GM23338 (cell line): ENCODE measurements at regions not wholly inside any gene's neighbourhood (a gene's known extent, or its start where the extent isn't known, plus 50 kb on each side); places are given as distances from the start of the nearest gene placed in this dataset.

ENCODE experiments used
- ATAC-seq: fragments of 200-7000 bp; cut with Tn5 transposase; 3 replicates; pipeline ENCODE4 v1.9.1; 2020
- DNase-seq: peaks from one replicate; pipeline ENCODE4 v3.0.0-alpha.2; 2015; ENCODE audit warnings: low spot score
- H2AFZ ChIP-seq: fragments of 200-600 bp; sonication (generic); 2 replicates; pipeline ENCODE4 v1.8.0; 2016; ENCODE audit warnings: antibody characterized with exemption, mild to moderate bottlenecking, moderate library complexity
- H3F3A ChIP-seq: fragments of 200-600 bp; sonication (generic); replicated peaks from 2 replicates; pipeline ENCODE4 v1.8.0; 2017; ENCODE audit warnings: antibody characterized with exemption, mixed run types, low read depth
- H3K27ac ChIP-seq: fragments of 200-600 bp; sonication (generic); 2 replicates; pipeline ENCODE4 v1.6.1; 2016; ENCODE audit warnings: low read depth
- H3K27me3 ChIP-seq: fragments of 200-600 bp; sonication (generic); 2 replicates; pipeline ENCODE4 v1.8.0; 2016; ENCODE audit warnings: mild to moderate bottlenecking, mixed run types, moderate library complexity; ENCODE audit not compliant: insufficient read depth
- H3K36me3 ChIP-seq: fragments of 200-600 bp; sonication (generic); 2 replicates; pipeline ENCODE4 v1.8.0; 2016; ENCODE audit warnings: mild to moderate bottlenecking; ENCODE audit not compliant: insufficient read depth
- H3K4me1 ChIP-seq: fragments of 200-600 bp; sonication (generic); 2 replicates; pipeline ENCODE4 v1.8.0; 2016; ENCODE audit warnings: mild to moderate bottlenecking, moderate library complexity; ENCODE audit not compliant: insufficient read depth
- H3K4me2 ChIP-seq: fragments of 200-600 bp; sonication (generic); 2 replicates; pipeline ENCODE4 v1.7.1; 2017; ENCODE audit warnings: mixed run types
- H3K4me3 ChIP-seq: fragments of 200-600 bp; sonication (generic); 2 replicates; pipeline ENCODE4 v1.6.1; 2016; ENCODE audit warnings: mixed run types
- H3K79me2 ChIP-seq: fragments of 200-600 bp; sonication (generic); replicated peaks from 2 replicates; pipeline ENCODE4 v1.8.0; 2017; ENCODE audit warnings: mild to moderate bottlenecking; ENCODE audit not compliant: insufficient read depth
- H3K9me2 ChIP-seq: fragments of 200-600 bp; sonication (generic); 2 replicates; pipeline ENCODE4 v1.8.0; 2017; ENCODE audit not compliant: insufficient read depth
- H4K20me1 ChIP-seq: fragments of 200-600 bp; sonication (generic); replicated peaks from 2 replicates; pipeline ENCODE4 v1.8.0; 2017; ENCODE audit warnings: mild to moderate bottlenecking; ENCODE audit not compliant: insufficient read depth
- H3K27ac Mint-ChIP-seq: 2 replicates; pipeline ENCODE4 v1.8.0; 2020; ENCODE audit warnings: inconsistent platforms, mild to moderate bottlenecking, moderate library complexity, mixed read lengths
- H3K27me3 Mint-ChIP-seq: 3 replicates; pipeline ENCODE4 v1.8.0; 2022; ENCODE audit warnings: low read depth, mild to moderate bottlenecking, moderate library complexity, mixed read lengths, inconsistent platforms; ENCODE audit not compliant: insufficient read depth, poor library complexity
- H3K36me3 Mint-ChIP-seq: 3 replicates; pipeline ENCODE4 v1.8.0; 2021; ENCODE audit warnings: low read depth, mild to moderate bottlenecking, inconsistent platforms, moderate library complexity, mixed read lengths
- H3K4me1 Mint-ChIP-seq: 3 replicates; pipeline ENCODE4 v1.8.0; 2020; ENCODE audit warnings: mild to moderate bottlenecking, inconsistent platforms, mixed read lengths
- H3K4me3 Mint-ChIP-seq: 3 replicates; pipeline ENCODE4 v1.8.0; 2021; ENCODE audit warnings: moderate library complexity, mild to moderate bottlenecking, inconsistent platforms, mixed read lengths
- H3K9me3 Mint-ChIP-seq: 3 replicates; pipeline ENCODE4 v1.8.0; 2020; ENCODE audit warnings: moderate library complexity, mild to moderate bottlenecking, inconsistent platforms, mixed read lengths
- EZH2 ChIP-seq: fragments of 200-600 bp; sonication (generic); IDR thresholded peaks from one replicate; pipeline ENCODE4 v1.8.0; 2017; ENCODE audit warnings: antibody characterized with exemption, mild to moderate bottlenecking, low read depth; ENCODE audit not compliant: unreplicated experiment
- NANOG ChIP-seq: IDR thresholded peaks from 2 replicates; pipeline ENCODE4 v1.6.1; 2016; ENCODE audit warnings: antibody characterized with exemption, borderline replicate concordance
- TF ChIP-seq, protein P1 (sequence below): fragments of 250-450 bp; sonication (Bioruptor Pico); IDR thresholded peaks from 2 replicates; pipeline ENCODE4 v1.5.0; 2020; ENCODE audit warnings: mild to moderate bottlenecking, moderate library complexity
- TF ChIP-seq, protein P2 (sequence below): IDR thresholded peaks from one replicate; pipeline ENCODE4 v1.6.1; 2018; ENCODE audit warnings: antibody characterized with exemption; ENCODE audit not compliant: unreplicated experiment

DNA sequence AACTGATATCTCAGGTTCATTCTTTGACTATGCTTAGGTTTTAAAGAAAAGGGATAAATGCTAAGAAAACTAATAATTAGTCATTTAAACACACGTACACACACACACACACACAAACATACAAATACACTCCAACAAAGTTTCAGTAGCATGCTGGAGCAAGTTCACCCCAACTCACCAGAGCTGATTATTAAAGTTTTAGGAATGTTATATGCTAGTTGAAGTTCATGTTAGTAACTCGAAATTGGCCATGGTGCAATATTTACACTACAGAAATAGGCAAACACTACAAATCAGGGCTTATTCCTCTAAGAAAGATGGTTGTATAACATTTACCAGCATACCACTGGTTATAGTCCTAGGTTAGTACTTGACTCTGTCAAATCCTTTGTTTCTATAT, 384.0 kb upstream of the DIPK2B start (continued):
- TF ChIP-seq, protein P1, sequence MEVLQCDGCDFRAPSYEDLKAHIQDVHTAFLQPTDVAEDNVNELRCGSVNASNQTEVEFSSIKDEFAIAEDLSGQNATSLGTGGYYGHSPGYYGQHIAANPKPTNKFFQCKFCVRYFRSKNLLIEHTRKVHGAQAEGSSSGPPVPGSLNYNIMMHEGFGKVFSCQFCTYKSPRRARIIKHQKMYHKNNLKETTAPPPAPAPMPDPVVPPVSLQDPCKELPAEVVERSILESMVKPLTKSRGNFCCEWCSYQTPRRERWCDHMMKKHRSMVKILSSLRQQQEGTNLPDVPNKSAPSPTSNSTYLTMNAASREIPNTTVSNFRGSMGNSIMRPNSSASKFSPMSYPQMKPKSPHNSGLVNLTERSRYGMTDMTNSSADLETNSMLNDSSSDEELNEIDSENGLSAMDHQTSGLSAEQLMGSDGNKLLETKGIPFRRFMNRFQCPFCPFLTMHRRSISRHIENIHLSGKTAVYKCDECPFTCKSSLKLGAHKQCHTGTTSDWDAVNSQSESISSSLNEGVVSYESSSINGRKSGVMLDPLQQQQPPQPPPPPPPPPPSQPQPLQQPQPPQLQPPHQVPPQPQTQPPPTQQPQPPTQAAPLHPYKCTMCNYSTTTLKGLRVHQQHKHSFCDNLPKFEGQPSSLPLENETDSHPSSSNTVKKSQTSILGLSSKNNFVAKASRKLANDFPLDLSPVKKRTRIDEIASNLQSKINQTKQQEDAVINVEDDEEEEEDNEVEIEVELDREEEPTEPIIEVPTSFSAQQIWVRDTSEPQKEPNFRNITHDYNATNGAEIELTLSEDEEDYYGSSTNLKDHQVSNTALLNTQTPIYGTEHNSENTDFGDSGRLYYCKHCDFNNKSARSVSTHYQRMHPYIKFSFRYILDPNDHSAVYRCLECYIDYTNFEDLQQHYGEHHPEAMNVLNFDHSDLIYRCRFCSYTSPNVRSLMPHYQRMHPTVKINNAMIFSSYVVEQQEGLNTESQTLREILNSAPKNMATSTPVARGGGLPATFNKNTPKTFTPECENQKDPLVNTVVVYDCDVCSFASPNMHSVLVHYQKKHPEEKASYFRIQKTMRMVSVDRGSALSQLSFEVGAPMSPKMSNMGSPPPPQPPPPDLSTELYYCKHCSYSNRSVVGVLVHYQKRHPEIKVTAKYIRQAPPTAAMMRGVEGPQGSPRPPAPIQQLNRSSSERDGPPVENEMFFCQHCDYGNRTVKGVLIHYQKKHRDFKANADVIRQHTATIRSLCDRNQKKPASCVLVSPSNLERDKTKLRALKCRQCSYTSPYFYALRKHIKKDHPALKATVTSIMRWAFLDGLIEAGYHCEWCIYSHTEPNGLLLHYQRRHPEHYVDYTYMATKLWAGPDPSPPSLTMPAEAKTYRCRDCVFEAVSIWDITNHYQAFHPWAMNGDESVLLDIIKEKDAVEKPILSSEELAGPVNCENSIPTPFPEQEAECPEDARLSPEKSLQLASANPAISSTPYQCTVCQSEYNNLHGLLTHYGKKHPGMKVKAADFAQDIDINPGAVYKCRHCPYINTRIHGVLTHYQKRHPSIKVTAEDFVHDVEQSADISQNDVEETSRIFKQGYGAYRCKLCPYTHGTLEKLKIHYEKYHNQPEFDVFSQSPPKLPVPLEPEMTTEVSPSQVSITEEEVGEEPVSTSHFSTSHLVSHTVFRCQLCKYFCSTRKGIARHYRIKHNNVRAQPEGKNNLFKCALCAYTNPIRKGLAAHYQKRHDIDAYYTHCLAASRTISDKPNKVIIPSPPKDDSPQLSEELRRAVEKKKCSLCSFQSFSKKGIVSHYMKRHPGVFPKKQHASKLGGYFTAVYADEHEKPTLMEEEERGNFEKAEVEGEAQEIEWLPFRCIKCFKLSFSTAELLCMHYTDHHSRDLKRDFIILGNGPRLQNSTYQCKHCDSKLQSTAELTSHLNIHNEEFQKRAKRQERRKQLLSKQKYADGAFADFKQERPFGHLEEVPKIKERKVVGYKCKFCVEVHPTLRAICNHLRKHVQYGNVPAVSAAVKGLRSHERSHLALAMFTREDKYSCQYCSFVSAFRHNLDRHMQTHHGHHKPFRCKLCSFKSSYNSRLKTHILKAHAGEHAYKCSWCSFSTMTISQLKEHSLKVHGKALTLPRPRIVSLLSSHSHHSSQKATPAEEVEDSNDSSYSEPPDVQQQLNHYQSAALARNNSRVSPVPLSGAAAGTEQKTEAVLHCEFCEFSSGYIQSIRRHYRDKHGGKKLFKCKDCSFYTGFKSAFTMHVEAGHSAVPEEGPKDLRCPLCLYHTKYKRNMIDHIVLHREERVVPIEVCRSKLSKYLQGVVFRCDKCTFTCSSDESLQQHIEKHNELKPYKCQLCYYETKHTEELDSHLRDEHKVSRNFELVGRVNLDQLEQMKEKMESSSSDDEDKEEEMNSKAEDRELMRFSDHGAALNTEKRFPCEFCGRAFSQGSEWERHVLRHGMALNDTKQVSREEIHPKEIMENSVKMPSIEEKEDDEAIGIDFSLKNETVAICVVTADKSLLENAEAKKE (CRISPR knock-in tag): no peak

DNA sequence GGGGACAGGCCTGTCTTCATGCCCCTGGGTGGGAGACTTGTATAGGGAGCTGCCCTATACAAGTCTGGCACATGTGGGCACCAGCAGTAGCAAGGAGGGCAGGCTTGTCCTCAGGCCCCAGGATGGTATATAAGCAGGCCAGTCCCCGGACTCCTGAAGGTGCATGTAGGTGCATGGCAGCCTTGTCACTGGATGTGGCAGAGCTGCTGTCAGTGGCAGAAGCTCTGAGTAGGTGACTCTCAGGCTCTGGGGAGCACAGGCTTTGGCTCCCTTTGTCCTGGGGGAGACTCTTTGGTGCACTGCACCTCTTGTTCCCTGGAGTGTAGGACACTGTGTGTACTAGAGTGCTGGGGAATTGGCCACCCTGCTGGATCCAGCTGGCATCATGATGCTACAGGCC, 376.7 kb upstream of the DIPK2B start:
- H2AFZ ChIP-seq: no peak overlapping the region
- Mint-ChIP-seq H3K27me3 (peaks cover 3% of the 10 kb centered on the region), H3K9me3 (peaks cover 12% of the 10 kb centered on the region), H3K27ac (no peak overlapping the region), H3K4me1 (peaks cover 7% of the 10 kb centered on the region; the same call in 2 of the 3 replicates), H3K4me3 (no peak overlapping the region), H3K36me3 (0 out of 3 replicates have a peak, but pooled peaks cover 3% of the 10 kb centered on the region)
- H3F3A ChIP-seq: no peaks in the 10 kb centered on the region
- H4K20me1 ChIP-seq: no peaks in the 10 kb centered on the region
- peaks cover 3% of the 10 kb centered on the region; the same call in 1 of the 2 replicates for H3K4me1 ChIP-seq
- no peaks in the 10 kb centered on the region for H3K9me2 ChIP-seq
- no peak for ATAC-seq
- no peak for DNase-seq
- H3K4me2 ChIP-seq: no peak overlapping the region
- H3K27me3 ChIP-seq: no peaks in the 10 kb centered on the region
- no peaks in the 10 kb centered on the region for H3K79me2 ChIP-seq
- TF ChIP-seq EZH2 (no peak), NANOG (no peak)
- TF ChIP-seq, protein P2, sequence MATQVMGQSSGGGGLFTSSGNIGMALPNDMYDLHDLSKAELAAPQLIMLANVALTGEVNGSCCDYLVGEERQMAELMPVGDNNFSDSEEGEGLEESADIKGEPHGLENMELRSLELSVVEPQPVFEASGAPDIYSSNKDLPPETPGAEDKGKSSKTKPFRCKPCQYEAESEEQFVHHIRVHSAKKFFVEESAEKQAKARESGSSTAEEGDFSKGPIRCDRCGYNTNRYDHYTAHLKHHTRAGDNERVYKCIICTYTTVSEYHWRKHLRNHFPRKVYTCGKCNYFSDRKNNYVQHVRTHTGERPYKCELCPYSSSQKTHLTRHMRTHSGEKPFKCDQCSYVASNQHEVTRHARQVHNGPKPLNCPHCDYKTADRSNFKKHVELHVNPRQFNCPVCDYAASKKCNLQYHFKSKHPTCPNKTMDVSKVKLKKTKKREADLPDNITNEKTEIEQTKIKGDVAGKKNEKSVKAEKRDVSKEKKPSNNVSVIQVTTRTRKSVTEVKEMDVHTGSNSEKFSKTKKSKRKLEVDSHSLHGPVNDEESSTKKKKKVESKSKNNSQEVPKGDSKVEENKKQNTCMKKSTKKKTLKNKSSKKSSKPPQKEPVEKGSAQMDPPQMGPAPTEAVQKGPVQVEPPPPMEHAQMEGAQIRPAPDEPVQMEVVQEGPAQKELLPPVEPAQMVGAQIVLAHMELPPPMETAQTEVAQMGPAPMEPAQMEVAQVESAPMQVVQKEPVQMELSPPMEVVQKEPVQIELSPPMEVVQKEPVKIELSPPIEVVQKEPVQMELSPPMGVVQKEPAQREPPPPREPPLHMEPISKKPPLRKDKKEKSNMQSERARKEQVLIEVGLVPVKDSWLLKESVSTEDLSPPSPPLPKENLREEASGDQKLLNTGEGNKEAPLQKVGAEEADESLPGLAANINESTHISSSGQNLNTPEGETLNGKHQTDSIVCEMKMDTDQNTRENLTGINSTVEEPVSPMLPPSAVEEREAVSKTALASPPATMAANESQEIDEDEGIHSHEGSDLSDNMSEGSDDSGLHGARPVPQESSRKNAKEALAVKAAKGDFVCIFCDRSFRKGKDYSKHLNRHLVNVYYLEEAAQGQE: no peak
- no peak overlapping the region for H3K27ac ChIP-seq
- no peak overlapping the region for H3K4me3 ChIP-seq
- H3K36me3 ChIP-seq: no peaks in the 10 kb centered on the region
